ENCODE measurements at regions not wholly inside any gene's neighbourhood (a gene's known extent, or its start where the extent isn't known, plus 50 kb on each side); places are given as distances from the start of the nearest gene placed in this dataset.

DNA sequence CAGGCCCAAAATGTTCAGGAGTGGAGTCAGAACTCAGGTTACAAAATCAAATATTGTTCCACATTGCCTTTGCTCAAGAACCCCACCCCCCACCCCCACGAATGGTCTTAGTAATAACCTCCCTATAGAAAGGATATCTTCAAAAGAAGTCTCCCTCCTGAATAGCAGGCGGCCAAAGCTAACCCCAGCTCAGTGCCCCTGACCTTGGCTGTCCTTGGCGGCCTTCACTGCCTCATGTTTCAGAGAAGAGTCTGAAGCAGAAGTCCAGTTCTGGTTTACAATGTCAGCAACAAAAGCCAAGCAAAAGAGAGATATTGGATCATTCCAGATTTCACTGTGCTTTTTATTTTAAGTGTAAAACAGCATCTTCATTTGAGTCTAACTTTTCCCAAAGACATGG lies 476.5 kb upstream of the NRP1 start:
- H3K4me3 ChIP-seq = no peak overlapping the region
- no peaks in the 10 kb centered on the region for H3K4me1 ChIP-seq
- H3K27me3 ChIP-seq = no peaks in the 10 kb centered on the region
- ATAC-seq = no peak
- no peaks in the 10 kb centered on the region for H3K9me3 ChIP-seq
- H3K36me3 ChIP-seq = no peaks in the 10 kb centered on the region
- WGBS, 2 donors (ENCODE audit: low coverage in 1 of 2) = 94% methylated on average over 2 of the region's 3 CpGs; no CpG with 5 or more reads in 1 of the 2 donors
- no peak overlapping the region for H3K27ac ChIP-seq
- TF ChIP-seq EP300 (IDR thresholded peaks at IDR 0.05) (no peak), POLR2AphosphoS5 (IDR thresholded peaks at IDR 0.05) (no peak), CTCF (IDR thresholded peaks at IDR 0.05) (no peak), POLR2A (IDR thresholded peaks at IDR 0.05) (no peak)

DNA sequence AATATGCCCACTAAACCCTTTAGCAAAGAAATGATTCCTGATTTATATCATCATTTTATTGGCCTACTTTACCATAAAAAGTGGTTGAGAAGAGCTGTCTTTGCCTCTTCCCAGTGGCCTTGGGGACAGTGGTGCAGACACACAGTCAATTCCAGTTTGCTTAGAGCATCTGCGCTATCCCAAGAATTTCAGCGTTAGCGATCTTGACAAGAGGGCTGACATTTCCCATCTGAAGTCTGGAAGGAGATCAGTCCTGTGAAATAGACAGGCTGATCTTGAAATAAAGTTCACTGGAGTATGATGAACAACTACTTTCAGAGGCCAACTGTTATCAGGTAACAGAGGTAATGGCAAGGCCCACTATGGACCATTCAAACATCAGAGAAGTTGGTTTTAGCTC lies 475.3 kb upstream of the NRP1 start:
- TF ChIP-seq POLR2AphosphoS5 (IDR thresholded peaks at IDR 0.05) (no peak), EP300 (IDR thresholded peaks at IDR 0.05) (no peak), CTCF (IDR thresholded peaks at IDR 0.05) (no peak), POLR2A (IDR thresholded peaks at IDR 0.05) (no peak)
- 100% methylated on average over 2 to 3 of the region's 3 CpGs for WGBS, 2 donors (ENCODE audit: low coverage in 1 of 2)

GRCh38 chr10:33808475-33808874 lies 474.0 kb upstream of the NRP1 start:
- no peak for ATAC-seq
- H3K9me3 ChIP-seq = no peaks in the 10 kb centered on the region
- no peaks in the 10 kb centered on the region for H3K27me3 ChIP-seq
- H3K4me1 ChIP-seq = no peaks in the 10 kb centered on the region
- H3K4me3 ChIP-seq = no peak overlapping the region
- 84 to 90% methylated on average over 4 to 9 of the region's 9 CpGs for WGBS, 2 donors (ENCODE audit: low coverage in 1 of 2)
- H3K27ac ChIP-seq = no peak overlapping the region
- no peaks in the 10 kb centered on the region for H3K36me3 ChIP-seq
- no peak for TF ChIP-seq CTCF (IDR thresholded peaks at IDR 0.05)
- no peak for TF ChIP-seq POLR2A (IDR thresholded peaks at IDR 0.05)
- no peak for TF ChIP-seq POLR2AphosphoS5 (IDR thresholded peaks at IDR 0.05)
- no peak for TF ChIP-seq EP300 (IDR thresholded peaks at IDR 0.05)

More for the DNA sequence above, 475.3 kb upstream of the NRP1 start:
- Histone ChIP-seq H3K27me3 (no peaks in the 10 kb centered on the region), H3K36me3 (no peaks in the 10 kb centered on the region), H3K4me3 (no peak overlapping the region), H3K27ac (no peak overlapping the region), H3K4me1 (no peaks in the 10 kb centered on the region), H3K9me3 (no peaks in the 10 kb centered on the region)
- no peak for ATAC-seq

DNA sequence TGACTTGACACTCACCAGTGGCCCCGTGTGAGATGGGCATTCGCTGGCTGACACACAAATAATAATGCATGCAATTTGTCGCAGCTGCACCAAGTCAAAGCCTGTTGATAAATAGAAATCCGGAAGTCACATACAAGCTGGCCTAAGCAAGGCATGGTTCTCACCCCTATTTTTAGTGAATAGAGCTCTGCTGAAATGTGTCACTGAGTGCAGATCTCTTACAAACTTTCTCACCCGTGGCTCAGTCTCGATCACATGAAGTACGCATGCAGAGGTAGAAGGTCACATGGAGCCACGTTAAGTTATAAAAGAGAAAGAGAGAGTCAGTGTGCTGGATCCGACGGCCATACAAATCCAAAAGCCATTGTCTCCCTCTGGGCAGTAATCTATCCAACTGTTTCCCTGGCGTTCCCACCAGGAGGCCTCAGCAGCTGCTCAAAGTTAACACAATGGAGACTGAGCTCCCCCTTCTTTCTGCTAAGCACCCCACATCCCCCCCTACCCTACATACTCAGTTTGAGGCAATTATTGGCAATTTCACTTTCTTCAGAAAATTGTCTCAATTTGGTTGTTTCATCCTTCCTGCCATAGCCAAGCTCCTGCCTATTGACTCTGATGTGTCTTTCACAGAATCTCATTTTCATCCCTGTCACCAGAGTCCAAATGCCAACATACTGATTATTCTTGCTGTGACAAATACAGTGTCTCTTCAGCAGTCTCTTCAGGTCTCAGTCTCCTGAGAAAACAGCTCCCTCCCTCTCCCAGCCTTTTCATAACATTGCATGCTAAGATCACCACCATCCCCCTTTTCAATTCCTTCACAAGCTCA lies 473.3 kb upstream of the NRP1 start:
- Histone ChIP-seq H3K4me3 (no peak overlapping the region), H3K4me1 (no peaks in the 10 kb centered on the region), H3K27ac (no peak overlapping the region), H3K9me3 (no peaks in the 10 kb centered on the region), H3K36me3 (no peaks in the 10 kb centered on the region), H3K27me3 (no peaks in the 10 kb centered on the region)
- TF ChIP-seq POLR2AphosphoS5 (IDR thresholded peaks at IDR 0.05) (no peak), CTCF (IDR thresholded peaks at IDR 0.05) (no peak), EP300 (IDR thresholded peaks at IDR 0.05) (no peak), POLR2A (IDR thresholded peaks at IDR 0.05) (no peak)
- 91 to 93% methylated on average over 11 of the region's 11 CpGs for WGBS, 2 donors (ENCODE audit: low coverage in 1 of 2)
- ATAC-seq = no peak

GRCh38 chr10:33805831-33806230 lies 471.4 kb upstream of the NRP1 start:
- Histone ChIP-seq H3K4me3 (no peak overlapping the region), H3K27ac (no peak overlapping the region), H3K4me1 (no peaks in the 10 kb centered on the region), H3K9me3 (no peaks in the 10 kb centered on the region), H3K27me3 (no peaks in the 10 kb centered on the region), H3K36me3 (no peaks in the 10 kb centered on the region)
- ATAC-seq = no peak
- TF ChIP-seq EP300 (IDR thresholded peaks at IDR 0.05) (no peak), CTCF (IDR thresholded peaks at IDR 0.05) (no peak), POLR2AphosphoS5 (IDR thresholded peaks at IDR 0.05) (no peak), POLR2A (IDR thresholded peaks at IDR 0.05) (no peak)
- 88 to 100% methylated on average over 2 of the region's 2 CpGs for WGBS, 2 donors (ENCODE audit: low coverage in 1 of 2)
